ENCODE measurements at regions not wholly inside any gene's neighbourhood (a gene's known extent, or its start where the extent isn't known, plus 50 kb on each side); places are given as distances from the start of the nearest gene placed in this dataset.

- Mint-ChIP-seq H3K27ac (ENCODE audit: unreplicated experiment) (peak overlapping the region; percentile 94), H3K4me3 (no peak overlapping the region), H3K4me1 (peaks cover 10% of the 10 kb centered on the region), H3K27me3 (ENCODE audit: low read depth) (no peaks in the 10 kb centered on the region), H3K36me3 (ENCODE audit: low read depth) (no peaks in the 10 kb centered on the region), H3K9me3 (no peaks in the 10 kb centered on the region)
- no peak for DNase-seq (ENCODE audit: low read depth, low spot score)
- no peak for TF ChIP-seq CTCF (conservative IDR thresholded peaks at IDR 0.05)
These were observed 93.6 kb downstream of the RPL27A start for GRCh38 chr11:8776209-8776608.

GRCh38 chr11:8777907-8778767 is 95.5 kb downstream of the RPL27A start:
- Mint-ChIP-seq H3K9me3 (no peaks in the 10 kb centered on the region), H3K36me3 (ENCODE audit: low read depth) (no peaks in the 10 kb centered on the region), H3K4me3 (no peak overlapping the region), H3K27me3 (ENCODE audit: low read depth) (no peaks in the 10 kb centered on the region), H3K27ac (ENCODE audit: unreplicated experiment) (peak overlapping the region; percentile 32), H3K4me1 (peaks cover 10% of the 10 kb centered on the region)
- TF ChIP-seq CTCF (conservative IDR thresholded peaks at IDR 0.05), result no peak
- DNase-seq (ENCODE audit: low read depth, low spot score), result no peak

- Mint-ChIP-seq H3K27ac (ENCODE audit: unreplicated experiment) (peak overlapping the region; percentile 27), H3K4me3 (no peak overlapping the region), H3K36me3 (ENCODE audit: low read depth) (no peaks in the 10 kb centered on the region), H3K9me3 (no peaks in the 10 kb centered on the region), H3K4me1 (peaks cover 10% of the 10 kb centered on the region), H3K27me3 (ENCODE audit: low read depth) (no peaks in the 10 kb centered on the region)
- TF ChIP-seq CTCF (conservative IDR thresholded peaks at IDR 0.05), result no peak
- no peak for DNase-seq (ENCODE audit: low read depth, low spot score)
These were observed 96.5 kb downstream of the RPL27A start for GRCh38 chr11:8779107-8779506.

GRCh38 chr11:8779732-8780131 is 97.1 kb downstream of the RPL27A start:
- TF ChIP-seq CTCF (conservative IDR thresholded peaks at IDR 0.05), result no peak
- Mint-ChIP-seq H3K4me3 (no peak overlapping the region), H3K4me1 (peaks cover 10% of the 10 kb centered on the region), H3K27me3 (ENCODE audit: low read depth) (no peaks in the 10 kb centered on the region), H3K27ac (ENCODE audit: unreplicated experiment) (no peak overlapping the region), H3K36me3 (ENCODE audit: low read depth) (no peaks in the 10 kb centered on the region), H3K9me3 (no peaks in the 10 kb centered on the region)
- DNase-seq (ENCODE audit: low read depth, low spot score), result no peak

GRCh38 chr11:8784954-8785353 is 102.4 kb downstream of the RPL27A start:
- H3K27ac Mint-ChIP-seq (ENCODE audit: unreplicated experiment), result no peak overlapping the region
- DNase-seq (ENCODE audit: low read depth, low spot score), result no peak
- TF ChIP-seq CTCF (conservative IDR thresholded peaks at IDR 0.05), result no peak
- no peaks in the 10 kb centered on the region for H3K36me3 Mint-ChIP-seq (ENCODE audit: low read depth)
- H3K4me3 Mint-ChIP-seq, result no peak overlapping the region
- H3K9me3 Mint-ChIP-seq, result no peaks in the 10 kb centered on the region
- H3K27me3 Mint-ChIP-seq (ENCODE audit: low read depth), result no peaks in the 10 kb centered on the region
- no peaks in the 10 kb centered on the region for H3K4me1 Mint-ChIP-seq
